A673 (cell line): ENCODE measurements at regions not wholly inside any gene's neighbourhood (a gene's known extent, or its start where the extent isn't known, plus 50 kb on each side); places are given as distances from the start of the nearest gene placed in this dataset.

Source experiments
- BruUV-seq: library from RNA; stranded (reverse); fragments of 400-500 nt; replicated peaks from 2 replicates; lab custom pipeline; 2021; lab: Mats Ljungman, UMichigan
- CTCF ChIA-PET: fragments of 300-600 bp; sonication (Branson Sonifier 250); formaldehyde crosslinking; loops from one replicate; lab custom pipeline; 2022; ENCODE audit warnings: antibody characterized with exemption; lab: Charles Lee
- POLR2A ChIA-PET: fragments of 300-600 bp; sonication (Branson Sonifier 250); formaldehyde crosslinking; loops from one replicate; lab custom pipeline; 2022; ENCODE audit warnings: antibody characterized with exemption; ENCODE audit not compliant: low non-redundant PET; lab: Charles Lee
- DNase-seq: peaks from one replicate; pipeline ENCODE4 v3.0.0-alpha.2; 2015; ENCODE audit warnings: low spot score
- H3K27ac ChIP-seq: fragments of 200-600 bp; sonication (generic); 2 replicates; pipeline ENCODE4 v1.5.1; 2016; ENCODE audit warnings: mixed run types, low read depth, mild to moderate bottlenecking, mixed read lengths, antibody characterized with exemption, low read length; ENCODE audit not compliant: poor library complexity, severe bottlenecking
- H3K27me3 ChIP-seq: fragments of 200-600 bp; sonication (generic); replicated peaks from 2 replicates; pipeline ENCODE4 v1.6.1; 2017; ENCODE audit warnings: mixed run types, low read depth, mild to moderate bottlenecking, mixed read lengths, antibody characterized with exemption, low read length; ENCODE audit not compliant: insufficient read depth, poor library complexity
- H3K36me3 ChIP-seq: fragments of 200-600 bp; sonication (generic); 2 replicates; pipeline ENCODE4 v1.6.1; 2016; ENCODE audit warnings: mixed run types, mild to moderate bottlenecking, mixed read lengths, antibody characterized with exemption, low read length; ENCODE audit not compliant: insufficient read depth, poor library complexity, severe bottlenecking
- H3K4me1 ChIP-seq: fragments of 200-600 bp; sonication (generic); 2 replicates; pipeline ENCODE4 v1.6.1; 2017; ENCODE audit warnings: mixed run types, mild to moderate bottlenecking, mixed read lengths, antibody characterized with exemption, low read length; ENCODE audit not compliant: insufficient read depth, poor library complexity, severe bottlenecking
- H3K4me3 ChIP-seq: fragments of 200-600 bp; sonication (generic); 2 replicates; pipeline ENCODE4 v1.5.1; 2016; ENCODE audit warnings: low read depth, mixed run types, mild to moderate bottlenecking, mixed read lengths, low read length; ENCODE audit not compliant: poor library complexity, severe bottlenecking
- H3K9me3 ChIP-seq: fragments of 200-600 bp; sonication (generic); 2 replicates; pipeline ENCODE4 v1.6.1; 2016; ENCODE audit warnings: mixed run types, low read depth, mild to moderate bottlenecking, mixed read lengths, antibody characterized with exemption, low read length; ENCODE audit not compliant: poor library complexity, severe bottlenecking
- CTCF ChIP-seq: fragments of 300-800, 200-600 bp; sonication (generic); conservative IDR thresholded peaks from 2 replicates; pipeline ENCODE4 v1.5.1; 2017; ENCODE audit warnings: low read depth, mild to moderate bottlenecking, antibody characterized with exemption, low read length, moderate library complexity, mixed read lengths
- EZH2 ChIP-seq: fragments of 200-600 bp; sonication (generic); IDR thresholded peaks from 2 replicates; pipeline ENCODE4 v1.6.1; 2017; ENCODE audit warnings: borderline replicate concordance, low read depth, mild to moderate bottlenecking, mixed read lengths, antibody characterized with exemption, low read length; ENCODE audit not compliant: poor library complexity, severe bottlenecking
- intact Hi-C: fragments of 100-400 bp; cut with micrococcal nuclease; formaldehyde crosslinking; loops from one replicate; pipeline ENCODE4 v1.10.0; 2022; ENCODE audit not compliant: unreplicated experiment

- no peak overlapping the region for H3K27ac ChIP-seq
- TF ChIP-seq EZH2 (no peak), CTCF (no peak)
- POLR2A ChIA-PET, result no interaction called here
Measured at GRCh38 chr9:88653911-88654310, 118.9 kb downstream of the NXNL2 start.

GRCh38 chr9:88657893-88658292, 122.9 kb downstream of the NXNL2 start:
- H3K36me3 ChIP-seq, result no peaks in the 10 kb centered on the region
- intact Hi-C loops, result no loop called here

More at GRCh38 chr9:88653911-88654310, 118.9 kb downstream of the NXNL2 start:
- no peak overlapping the region for H3K4me3 ChIP-seq
- intact Hi-C loops, result no loop called here
- H3K9me3 ChIP-seq, result peaks cover 5% of the 10 kb centered on the region
- BruUV-seq, result no TSS peak
- CTCF ChIA-PET, result no interaction called here
- no peak for DNase-seq
- H3K4me1 ChIP-seq, result peaks cover 30% of the 10 kb centered on the region
- H3K27me3 ChIP-seq, result no peaks in the 10 kb centered on the region
- H3K36me3 ChIP-seq, result no peaks in the 10 kb centered on the region

DNA sequence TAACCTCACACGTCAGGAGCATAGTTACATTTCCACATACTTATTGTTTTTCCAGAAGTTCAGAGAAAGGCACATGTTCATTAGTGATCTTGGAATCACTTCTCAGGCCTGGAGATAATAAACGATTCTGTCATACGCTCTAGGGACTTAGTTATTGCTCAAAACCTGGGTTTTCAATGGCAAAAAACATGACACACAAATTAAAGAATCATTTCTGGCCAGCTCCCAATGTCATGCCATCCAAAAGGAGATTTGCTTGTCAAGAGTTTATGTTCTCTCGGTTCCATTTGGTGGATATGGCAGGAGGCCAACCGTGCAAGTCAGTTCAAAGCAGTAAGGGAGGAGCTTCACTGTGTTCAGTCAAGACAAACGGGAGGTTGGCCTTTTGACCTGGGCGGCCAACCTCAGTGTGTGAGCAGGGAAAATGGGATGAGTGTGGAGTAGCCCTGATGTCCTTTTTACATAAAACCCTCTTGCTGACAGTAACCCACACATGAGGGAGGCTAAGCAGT, 123.4 kb downstream of the NXNL2 start:
- H3K27me3 ChIP-seq, result no peaks in the 10 kb centered on the region
- no peak overlapping the region for H3K4me3 ChIP-seq
- no TSS peak for BruUV-seq
- no peaks in the 10 kb centered on the region for H3K9me3 ChIP-seq
- peak; percentile 75 for DNase-seq
- ChIA-PET POLR2A (no interaction called here), CTCF (no interaction called here)
- peak overlapping the region; percentile 32 for H3K27ac ChIP-seq
- TF ChIP-seq EZH2 (no peak), CTCF (no peak)
- intact Hi-C loops, result no loop called here
- H3K36me3 ChIP-seq, result no peaks in the 10 kb centered on the region
- H3K4me1 ChIP-seq, result peaks cover 16% of the 10 kb centered on the region

More at GRCh38 chr9:88657893-88658292, 122.9 kb downstream of the NXNL2 start:
- Histone ChIP-seq H3K4me1 (peaks cover 20% of the 10 kb centered on the region), H3K27me3 (no peaks in the 10 kb centered on the region), H3K9me3 (no peaks in the 10 kb centered on the region), H3K27ac (peak overlapping the region; percentile 32), H3K4me3 (no peak overlapping the region)
- no peak for TF ChIP-seq CTCF
- TF ChIP-seq EZH2, result no peak
- no peak for DNase-seq
- ChIA-PET POLR2A (no interaction called here), CTCF (no interaction called here)
- no TSS peak for BruUV-seq
